Neuronal stem cell (in vitro differentiated cells): ENCODE measurements at regions not wholly inside any gene's neighbourhood (a gene's known extent, or its start where the extent isn't known, plus 50 kb on each side); places are given as distances from the start of the nearest gene placed in this dataset.

ENCODE experiments used
- DNase-seq: peaks from one replicate; pipeline ENCODE4 v3.0.0-alpha.2; 2013; ENCODE audit warnings: low spot score
- H2AFZ ChIP-seq: one replicate; pipeline ENCODE4 v1.6.1; 2013; ENCODE audit warnings: mild to moderate bottlenecking, low read length, inconsistent platforms
- H2AK5ac ChIP-seq: 2 replicates; pipeline ENCODE4 v1.6.1; 2013; ENCODE audit warnings: low read depth, mild to moderate bottlenecking, inconsistent platforms, low read length, moderate library complexity, mixed read lengths
- H2BK120ac ChIP-seq: 2 replicates; pipeline ENCODE4 v1.6.1; 2013; ENCODE audit warnings: low read depth, mild to moderate bottlenecking, inconsistent platforms, low read length, moderate library complexity, mixed read lengths
- H2BK12ac ChIP-seq: one replicate; pipeline ENCODE4 v1.6.1; 2013; ENCODE audit warnings: low read length, inconsistent platforms
- H2BK15ac ChIP-seq: 2 replicates; pipeline ENCODE4 v1.6.1; 2013; ENCODE audit warnings: mild to moderate bottlenecking, low read length, inconsistent platforms, mixed read lengths
- H2BK5ac ChIP-seq: one replicate; pipeline ENCODE4 v1.6.1; 2013; ENCODE audit warnings: inconsistent platforms, mild to moderate bottlenecking, low read length, moderate library complexity
- H3K14ac ChIP-seq: one replicate; pipeline ENCODE4 v1.6.1; 2013; ENCODE audit warnings: low read length, inconsistent platforms
- H3K18ac ChIP-seq: 2 replicates; pipeline ENCODE4 v1.6.1; 2013; ENCODE audit warnings: low read length, inconsistent platforms
- H3K23ac ChIP-seq: 2 replicates; pipeline ENCODE4 v1.6.1; 2013; ENCODE audit warnings: low read depth, mild to moderate bottlenecking, mixed read lengths, low read length, inconsistent platforms; ENCODE audit not compliant: poor library complexity
- H3K27ac ChIP-seq: replicated peaks from 3 replicates; pipeline ENCODE4 v1.5.1; 2013; ENCODE audit warnings: low read length, inconsistent platforms
- H3K27me3 ChIP-seq, 3 experiments: 2 replicates each; pipeline ENCODE4 v1.6.1; 2013; ENCODE audit warnings: low read length in 3 of 3, mild to moderate bottlenecking in 2 of 3, inconsistent platforms in 1 of 3, low read depth in 1 of 3, mixed read lengths in 1 of 3, moderate library complexity in 1 of 3; ENCODE audit not compliant: control insufficient read depth in 3 of 3, insufficient read depth in 3 of 3
- H3K36me3 ChIP-seq, 2 donors: replicated peaks in 1 of 2; 2 replicates each; pipeline ENCODE4 v1.6.1; 2013; ENCODE audit warnings: low read length in 2 of 2; ENCODE audit not compliant: control insufficient read depth in 2 of 2, insufficient read depth in 2 of 2
- H3K4ac ChIP-seq: 2 replicates; pipeline ENCODE4 v1.6.1; 2013; ENCODE audit warnings: inconsistent platforms, mild to moderate bottlenecking, low read length, moderate library complexity
- H3K4me1 ChIP-seq, 2 donors: 1 replicate in 1 of 2; 2 replicates in 1 of 2; pipeline ENCODE4 v1.6.1; 2013; ENCODE audit warnings: low read length in 2 of 2, low read depth in 1 of 2; ENCODE audit not compliant: control insufficient read depth in 2 of 2, insufficient read depth in 1 of 2
- H3K4me2 ChIP-seq: one replicate; pipeline ENCODE4 v1.6.1; 2013; ENCODE audit warnings: mild to moderate bottlenecking, low read length, inconsistent platforms; ENCODE audit not compliant: insufficient read depth, poor library complexity, severe bottlenecking
- H3K4me3 ChIP-seq, 2 donors: 2 replicates each; pipeline ENCODE4 v1.5.1; 2013; ENCODE audit warnings: low read length in 2 of 2, mild to moderate bottlenecking in 2 of 2, inconsistent platforms in 1 of 2, moderate library complexity in 1 of 2
- H3K79me1 ChIP-seq: one replicate; pipeline ENCODE4 v1.6.1; 2013; ENCODE audit warnings: low read depth, mild to moderate bottlenecking, inconsistent platforms, low read length, moderate library complexity
- H3K9ac ChIP-seq: one replicate; pipeline ENCODE4 v1.6.1; 2013; ENCODE audit warnings: mild to moderate bottlenecking, low read depth, low read length, inconsistent platforms; ENCODE audit not compliant: poor library complexity
- H3K9me3 ChIP-seq, 2 donors: replicated peaks in 1 of 2; 2 replicates each; pipeline versions ENCODE3 to v1.6.1; 2013; ENCODE audit warnings: low read length in 2 of 2, mild to moderate bottlenecking in 2 of 2, inconsistent platforms in 1 of 2, low read depth in 1 of 2, mixed read lengths in 1 of 2, moderate library complexity in 1 of 2; ENCODE audit not compliant: control insufficient read depth in 2 of 2, insufficient read depth in 1 of 2
- H4K8ac ChIP-seq: one replicate; pipeline ENCODE4 v1.6.1; 2013; ENCODE audit warnings: low read depth, mild to moderate bottlenecking, inconsistent platforms, low read length, moderate library complexity
- H4K91ac ChIP-seq: one replicate; pipeline ENCODE4 v1.6.1; 2013; ENCODE audit warnings: low read length, low read depth, mild to moderate bottlenecking, inconsistent platforms; ENCODE audit not compliant: poor library complexity
- WGBS, 2 donors: extraction: QIAGEN DNeasy Blood & Tissue Kit; methylation state at CpG; one replicate each; pipeline ENCODE4 v1.1.7; 2013; ENCODE audit warnings: missing lambda C conversion rate in 2 of 2, mixed read lengths in 1 of 2; ENCODE audit not compliant: insufficient read length in 2 of 2, insufficient replicate concordance in 1 of 2; ENCODE audit errors: extremely low coverage in 2 of 2; 5-methylcytosine and 5-hydroxymethylcytosine counted together

GRCh38 chr4:18278244-18278643, 256.7 kb upstream of the LCORL start:
- no peak overlapping the region for H3K18ac ChIP-seq
- H3K14ac ChIP-seq, result no peak overlapping the region
- H3K79me1 ChIP-seq, result no peaks in the 10 kb centered on the region
- H3K27me3 ChIP-seq, result no peaks in the 10 kb centered on the region
- no peaks in the 10 kb centered on the region for H3K36me3 ChIP-seq
- no peak overlapping the region for H2AK5ac ChIP-seq
- H2BK5ac ChIP-seq, result no peak overlapping the region
- peaks cover 0 to under 1% of the 10 kb centered on the region in 2 donors for H3K9me3 ChIP-seq
- no peak overlapping the region for H4K91ac ChIP-seq
- DNase-seq, result no peak
- H3K4me1 ChIP-seq, result no peaks in the 10 kb centered on the region
- H2BK12ac ChIP-seq, result no peak overlapping the region
- no peak overlapping the region for H3K9ac ChIP-seq
- no peak overlapping the region for H3K4ac ChIP-seq
- H4K8ac ChIP-seq, result no peak overlapping the region
- H3K4me2 ChIP-seq, result no peak overlapping the region
- no CpG with 5 or more reads among the region's 4 CpGs for WGBS, 2 donors
- H2AFZ ChIP-seq, result no peak overlapping the region
- H2BK120ac ChIP-seq, result no peak overlapping the region
- H3K23ac ChIP-seq, result no peak overlapping the region
- no peak overlapping the region for H2BK15ac ChIP-seq
- no peak overlapping the region for H3K4me3 ChIP-seq
- no peak overlapping the region for H3K27ac ChIP-seq

GRCh38 chr4:18262832-18263231, 241.3 kb upstream of the LCORL start:
- no peak overlapping the region for H2AFZ ChIP-seq
- no peak overlapping the region for H2BK5ac ChIP-seq
- H2BK120ac ChIP-seq, result no peak overlapping the region
- H3K9me3 ChIP-seq, result peaks cover 3 to 4% of the 10 kb centered on the region in 2 donors
- H3K36me3 ChIP-seq, result no peaks in the 10 kb centered on the region
- H4K91ac ChIP-seq, result no peak overlapping the region
- no peaks in the 10 kb centered on the region for H3K27me3 ChIP-seq
- no peak overlapping the region for H3K14ac ChIP-seq
- no peak overlapping the region for H2BK12ac ChIP-seq
- no peak overlapping the region for H4K8ac ChIP-seq
- no peak overlapping the region for H2AK5ac ChIP-seq
- H3K79me1 ChIP-seq, result no peaks in the 10 kb centered on the region
- no CpG with 5 or more reads among the region's 3 CpGs for WGBS, 2 donors
- H3K4me2 ChIP-seq, result no peak overlapping the region
- H3K4ac ChIP-seq, result no peak overlapping the region
- H3K9ac ChIP-seq, result no peak overlapping the region
- no peak overlapping the region for H3K18ac ChIP-seq
- H3K27ac ChIP-seq, result no peak overlapping the region
- no peak overlapping the region for H2BK15ac ChIP-seq
- no peak overlapping the region for H3K23ac ChIP-seq
- DNase-seq, result no peak
- no peak overlapping the region for H3K4me3 ChIP-seq
- H3K4me1 ChIP-seq, result no peaks in the 10 kb centered on the region

- H4K91ac ChIP-seq, result no peak overlapping the region
- H2BK15ac ChIP-seq, result no peak overlapping the region
- H3K27me3 ChIP-seq, result no peaks in the 10 kb centered on the region
- no peak overlapping the region for H2BK5ac ChIP-seq
- H3K36me3 ChIP-seq, result no peaks in the 10 kb centered on the region
- WGBS, 2 donors, result no CpG with 5 or more reads among the region's 1 CpG
- no peak overlapping the region for H3K4ac ChIP-seq
- H2BK120ac ChIP-seq, result no peak overlapping the region
- H3K9ac ChIP-seq, result no peak overlapping the region
- H4K8ac ChIP-seq, result no peak overlapping the region
- H3K79me1 ChIP-seq, result no peaks in the 10 kb centered on the region
- no peak overlapping the region for H3K4me2 ChIP-seq
- no peak overlapping the region for H3K18ac ChIP-seq
- no peak overlapping the region for H2AFZ ChIP-seq
- H3K4me1 ChIP-seq, result no peaks in the 10 kb centered on the region
- H3K9me3 ChIP-seq, result no peaks in the 10 kb centered on the region
- no peak overlapping the region for H3K14ac ChIP-seq
- H3K4me3 ChIP-seq, result no peak overlapping the region
- no peak overlapping the region for H3K23ac ChIP-seq
- DNase-seq, result no peak
- H2AK5ac ChIP-seq, result no peak overlapping the region
- no peak overlapping the region for H2BK12ac ChIP-seq
- no peak overlapping the region for H3K27ac ChIP-seq
These were observed 230.5 kb upstream of the LCORL start for GRCh38 chr4:18252052-18252451.

- Histone ChIP-seq H2BK12ac (no peak overlapping the region), H3K79me1 (no peaks in the 10 kb centered on the region), H2BK120ac (no peak overlapping the region), H3K9ac (no peak overlapping the region), H2AK5ac (no peak overlapping the region), H4K8ac (no peak overlapping the region), H3K36me3 (no peaks in the 10 kb centered on the region), H3K14ac (no peak overlapping the region), H3K4me3 (no peak overlapping the region), H3K4ac (no peak overlapping the region), H2BK15ac (no peak overlapping the region), H3K4me1 (no peaks in the 10 kb centered on the region), H2BK5ac (no peak overlapping the region), H2AFZ (no peak overlapping the region), H3K27me3 (no peaks in the 10 kb centered on the region), H3K23ac (no peak overlapping the region), H3K9me3 (no peaks in the 10 kb centered on the region), H3K18ac (no peak overlapping the region), H4K91ac (no peak overlapping the region), H3K4me2 (no peak overlapping the region), H3K27ac (no peak overlapping the region)
- DNase-seq, result no peak
These were observed 229.0 kb upstream of the LCORL start for GRCh38 chr4:18250564-18250963.
